Sigmoid colon (tissue), 6 donors: ENCODE measurements at regions not wholly inside any gene's neighbourhood (a gene's known extent, or its start where the extent isn't known, plus 50 kb on each side); places are given as distances from the start of the nearest gene placed in this dataset.

Experiments used
- DNase-seq: peaks from one replicate; pipeline ENCODE4 v3.0.0-alpha.2; 2019
- H3K27ac ChIP-seq, 4 donors: fragments of 200-600 bp; sonication (generic); one replicate each; pipeline ENCODE4 v1.5.1; 2016 to 2019; ENCODE audit warnings: mild to moderate bottlenecking in 1 of 4
- H3K27me3 ChIP-seq, 3 donors: fragments of 200-600 bp; sonication (generic); one replicate each; pipeline ENCODE4 v1.5.1; 2019; ENCODE audit warnings: mild to moderate bottlenecking in 1 of 3
- H3K36me3 ChIP-seq, 4 donors: fragments of 200-600 bp; sonication (generic); one replicate each; pipeline ENCODE4 v1.5.1; 2016 to 2019
- H3K4me1 ChIP-seq, 4 donors: fragments of 200-600 bp; sonication (generic); one replicate each; pipeline ENCODE4 v1.5.1; 2017 to 2019
- H3K4me3 ChIP-seq, 4 donors: fragments of 200-600 bp; sonication (generic); one replicate each; pipeline ENCODE4 v1.5.1; 2017 to 2019; ENCODE audit warnings: mild to moderate bottlenecking in 2 of 4, moderate library complexity in 1 of 4
- H3K9me3 ChIP-seq, 4 donors: fragments of 200-600 bp in 3 of 4; sonication (generic) in 3 of 4; one replicate each; pipeline versions ENCODE4 v1.5.1 to v1.6.1; 2013 to 2019
- CTCF ChIP-seq, 4 experiments: fragments of 450-650 bp in 3 of 4; fragments of 200-600 bp in 1 of 4; IDR thresholded peaks; one replicate each; pipeline ENCODE4 v1.5.1; 2016 to 2019; ENCODE audit warnings: antibody characterized with exemption in 4 of 4, mild to moderate bottlenecking in 3 of 4, moderate library complexity in 2 of 4
- EP300 ChIP-seq, 4 donors: sonication (generic); formaldehyde crosslinking; IDR thresholded peaks; one replicate each; pipeline ENCODE4 v1.6.1; 2017; ENCODE audit warnings: antibody characterized with exemption in 4 of 4
- POLR2A ChIP-seq, 2 donors: fragments of 450-650 bp; IDR thresholded peaks; one replicate each; pipeline ENCODE4 v1.6.1; 2016; ENCODE audit warnings: antibody characterized with exemption in 2 of 2, mild to moderate bottlenecking in 2 of 2, moderate library complexity in 2 of 2
- POLR2AphosphoS5 ChIP-seq, 4 donors: sonication (generic); formaldehyde crosslinking; IDR thresholded peaks; one replicate each; pipeline ENCODE4 v1.6.1; 2017; ENCODE audit warnings: antibody characterized with exemption in 4 of 4
- whole genome bisulfite sequencing, 2 donors: extraction: QIAGEN DNeasy Blood & Tissue Kit; methylation state at CpG; one replicate each; pipeline ENCODE4 v1.1.7; 2013; 5-methylcytosine and 5-hydroxymethylcytosine counted together
- intact Hi-C: fragments of 100-400 bp; cut with DNase I; formaldehyde crosslinking; loops from one replicate; pipeline ENCODE4 v1.15.1; 2023
- donor health status: healthy with polysubstance abuse.
- donor health status: healthy.

- H3K4me3 ChIP-seq: no peak overlapping the region
- WGBS, 2 donors: 92 to 96% methylated on average over 1 of the region's 1 CpG
- TF ChIP-seq POLR2AphosphoS5 (IDR thresholded peaks at IDR 0.05): no peak
- no peak for TF ChIP-seq POLR2A (IDR thresholded peaks at IDR 0.05)
- no peak for TF ChIP-seq CTCF (IDR thresholded peaks at IDR 0.05)
- TF ChIP-seq EP300 (IDR thresholded peaks at IDR 0.05): no peak
Measured at GRCh38 chr20:18929800-18930199, 116.2 kb downstream of the SCP2D1 start.

GRCh38 chr20:18943542-18943941 is 130.0 kb downstream of the SCP2D1 start:
- Histone ChIP-seq H3K9me3 (no peaks in the 10 kb centered on the region), H3K4me1 (no peaks in the 10 kb centered on the region), H3K36me3 (no peaks in the 10 kb centered on the region), H3K27ac (no peak overlapping the region), H3K4me3 (no peak overlapping the region), H3K27me3 (no peaks in the 10 kb centered on the region)
- 79 to 84% methylated on average over 4 of the region's 4 CpGs for WGBS, 2 donors
- no peak for DNase-seq
- TF ChIP-seq CTCF (IDR thresholded peaks at IDR 0.05): no peak
- TF ChIP-seq EP300 (IDR thresholded peaks at IDR 0.05): no peak
- no peak for TF ChIP-seq POLR2A (IDR thresholded peaks at IDR 0.05)
- TF ChIP-seq POLR2AphosphoS5 (IDR thresholded peaks at IDR 0.05): no peak
- intact Hi-C loops: no loop called here

More at GRCh38 chr20:18929800-18930199, 116.2 kb downstream of the SCP2D1 start:
- H3K27me3 ChIP-seq: no peaks in the 10 kb centered on the region
- DNase-seq: no peak
- H3K9me3 ChIP-seq: peaks cover 0 to 2% (median 0%) of the 10 kb centered on the region in 4 donors
- H3K36me3 ChIP-seq: no peaks in the 10 kb centered on the region
- no peak overlapping the region for H3K27ac ChIP-seq
- H3K4me1 ChIP-seq: no peaks in the 10 kb centered on the region
- intact Hi-C loops: no loop called here

- WGBS, 2 donors: 63 to 85% methylated on average over 4 of the region's 4 CpGs
- TF ChIP-seq CTCF (IDR thresholded peaks at IDR 0.05) (no peak), EP300 (IDR thresholded peaks at IDR 0.05) (no peak), POLR2A (IDR thresholded peaks at IDR 0.05) (no peak), POLR2AphosphoS5 (IDR thresholded peaks at IDR 0.05) (no peak)
- Histone ChIP-seq H3K4me1 (no peaks in the 10 kb centered on the region), H3K36me3 (no peaks in the 10 kb centered on the region), H3K4me3 (no peak overlapping the region), H3K27ac (no peak overlapping the region), H3K27me3 (no peaks in the 10 kb centered on the region), H3K9me3 (peaks cover 0 to 3% (median 0%) of the 10 kb centered on the region in 4 donors)
- intact Hi-C loops: no loop called here
- no peak for DNase-seq
Measured at GRCh38 chr20:18956890-18957289, 143.3 kb downstream of the SCP2D1 start.

GRCh38 chr20:18957328-18957727 is 143.7 kb downstream of the SCP2D1 start:
- WGBS, 2 donors: 87 to 88% methylated on average over 2 of the region's 2 CpGs
- no peak overlapping the region for H3K4me3 ChIP-seq
- intact Hi-C loops: no loop called here

More at GRCh38 chr20:18957328-18957727, 143.7 kb downstream of the SCP2D1 start:
- peaks cover 0 to 3% (median 0%) of the 10 kb centered on the region in 4 donors for H3K9me3 ChIP-seq
- H3K36me3 ChIP-seq: no peaks in the 10 kb centered on the region
- TF ChIP-seq POLR2AphosphoS5 (IDR thresholded peaks at IDR 0.05) (no peak), CTCF (IDR thresholded peaks at IDR 0.05) (no peak), POLR2A (IDR thresholded peaks at IDR 0.05) (no peak), EP300 (IDR thresholded peaks at IDR 0.05) (no peak)
- no peak for DNase-seq
- H3K27me3 ChIP-seq: no peaks in the 10 kb centered on the region
- no peak overlapping the region for H3K27ac ChIP-seq
- H3K4me1 ChIP-seq: no peaks in the 10 kb centered on the region
